K562 (cell line): ENCODE measurements at regions not wholly inside any gene's neighbourhood (a gene's known extent, or its start where the extent isn't known, plus 50 kb on each side); places are given as distances from the start of the nearest gene placed in this dataset. TPM values are rescaled to one million over a fixed set of nuclear protein-coding genes. Genes with fewer than 3 reads are reported as not detected.

Experiments
- ATAC-seq: fragments of 200-7000 bp; cut with Tn5 transposase; 3 replicates; pipeline ENCODE4 v1.9.1; 2020; ENCODE audit warnings: moderate library complexity
- BruUV-seq: library from RNA; stranded (reverse); fragments of 400-500 nt; replicated peaks from 2 replicates; lab custom pipeline; 2021; lab: Mats Ljungman, UMichigan
- CTCF ChIA-PET: fragments of 300-600 bp; formaldehyde crosslinking; extraction: SDS; loops from one replicate; lab custom pipeline; 2021; ENCODE audit warnings: low intra/inter-chr PET ratio; lab: Yijun Ruan, JAX
- POLR2A ChIA-PET: fragments of 300-600, 350-650 bp; sonication (Branson Sonifier 250); formaldehyde crosslinking; extraction: SDS; loops from one replicate; lab custom pipeline; 2021; ENCODE audit warnings: antibody characterized with exemption, inconsistent platforms; lab: Yijun Ruan, JAX
- DNase-seq, 4 experiments: peaks; one replicate each; pipeline versions ENCODE4 v3.0.0 to v3.0.0-alpha.2; 2011 to 2018; ENCODE audit warnings: low spot score in 3 of 4, mixed read lengths in 3 of 4; ENCODE audit errors: extremely low read depth in 1 of 4
- FAIRE-seq: peaks from 2 replicates; lab custom pipeline; 2011; peaks lifted over from hg19 to GRCh38; lab: Jason Lieb, UNC
- H2AFZ ChIP-seq: 2 replicates; pipeline ENCODE4 v1.6.0; 2011; ENCODE audit warnings: low read depth, low read length, control low read depth, inconsistent platforms
- H3K27ac ChIP-seq: fragments of 200-600 bp; 3 replicates; pipeline ENCODE4 v1.8.0; 2011; ENCODE audit warnings: low read depth, mild to moderate bottlenecking, control low read depth, inconsistent platforms, low read length, moderate library complexity, mixed read lengths; ENCODE audit errors: extremely low read depth
- H3K27me3 ChIP-seq, 2 experiments: fragments of 300-600 bp in 1 of 2; 2 replicates in 1 of 2; 3 replicates in 1 of 2; pipeline versions ENCODE4 v1.6.0 to v1.8.0; 2011; ENCODE audit warnings: inconsistent platforms in 2 of 2, low read length in 2 of 2, mild to moderate bottlenecking in 1 of 2, mixed read lengths in 1 of 2, moderate library complexity in 1 of 2; ENCODE audit not compliant: control insufficient read depth in 2 of 2, insufficient read depth in 2 of 2
- H3K36me3 ChIP-seq: fragments of 300-600 bp; 3 replicates; pipeline ENCODE4 v1.8.0; 2011; ENCODE audit warnings: mild to moderate bottlenecking, low read length, inconsistent platforms; ENCODE audit not compliant: control insufficient read depth, insufficient read depth
- H3K4me1 ChIP-seq, 2 experiments: fragments of 200-600 bp in 1 of 2; replicated peaks in 1 of 2; 2 replicates in 1 of 2; 3 replicates in 1 of 2; pipeline versions ENCODE4 v1.5.1 to v1.8.0; 2011; ENCODE audit warnings: inconsistent platforms in 2 of 2, low read length in 2 of 2, mild to moderate bottlenecking in 1 of 2, mixed read lengths in 1 of 2, moderate library complexity in 1 of 2; ENCODE audit not compliant: control insufficient read depth in 2 of 2, insufficient read depth in 2 of 2
- H3K4me2 ChIP-seq: 2 replicates; pipeline ENCODE4 v1.6.1; 2011; ENCODE audit warnings: low read length, control low read depth, inconsistent platforms, mixed read lengths; ENCODE audit not compliant: insufficient read depth
- H3K4me3 ChIP-seq: fragments of 200-600 bp; sonication (generic), shearing (Covaris generic); 2 replicates; pipeline ENCODE4 v1.5.1; 2016; ENCODE audit warnings: control low read depth, inconsistent platforms
- H3K79me2 ChIP-seq: fragments of 200-600 bp; 3 replicates; pipeline ENCODE4 v1.8.0; 2011; ENCODE audit warnings: low read length, inconsistent platforms; ENCODE audit not compliant: control insufficient read depth, insufficient read depth
- H3K9ac ChIP-seq, 2 experiments: 2 replicates each; pipeline versions ENCODE4 v1.6.0 to v1.6.1; 2011; ENCODE audit warnings: low read depth in 2 of 2, low read length in 2 of 2, control low read depth in 1 of 2, inconsistent platforms in 1 of 2, mild to moderate bottlenecking in 1 of 2, mixed read lengths in 1 of 2; ENCODE audit not compliant: insufficient read depth in 1 of 2
- H3K9me1 ChIP-seq: one replicate; pipeline ENCODE4 v1.6.0; 2011; ENCODE audit warnings: inconsistent platforms, mild to moderate bottlenecking, low read length, moderate library complexity; ENCODE audit not compliant: control insufficient read depth, insufficient read depth
- H3K9me3 ChIP-seq: replicated peaks from 2 replicates; pipeline ENCODE4 v1.5.1; 2011; ENCODE audit warnings: low read depth, low read length, inconsistent platforms; ENCODE audit not compliant: control insufficient read depth, insufficient read depth
- H4K20me1 ChIP-seq: replicated peaks from 2 replicates; pipeline ENCODE4 v1.6.1; 2011; ENCODE audit warnings: low read length, inconsistent platforms, mixed read lengths; ENCODE audit not compliant: control insufficient read depth, insufficient read depth
- ZNF143 ChIP-seq: sonication (generic); formaldehyde crosslinking; IDR thresholded peaks from 2 replicates; pipeline ENCODE4 v1.9.0; 2022; ENCODE audit warnings: mild to moderate bottlenecking, missing genetic modification reagents
- WGBS: fragments of 100-300 bp; shearing (Covaris generic); methylation state at CpG from one replicate; pipeline ENCODE4 v1.1.6; 2016; ENCODE audit warnings: low coverage, mixed read lengths; ENCODE audit not compliant: insufficient coverage; ENCODE audit errors: missing lambda C conversion rate; 5-methylcytosine and 5-hydroxymethylcytosine counted together
- in situ Hi-C: fragments of 300-500 bp; cut with MboI; formaldehyde crosslinking; loops from 4 replicates; pipeline ENCODE4 v1.15.0; 2018; ENCODE audit warnings: inconsistent platforms, mixed read lengths
- intact Hi-C: fragments of 100-400 bp; cut with micrococcal nuclease; formaldehyde crosslinking; loops from 2 replicates; pipeline ENCODE4 v1.14.2; 2022
- small RNA-seq: library from RNA; depleted of rRNA; stranded (forward); fragments of <200 nt; gene quantifications from one replicate; pipeline ENCODE3, GENCODE V24; 2014
- TF ChIP-seq, protein P1 (sequence below): fragments of 450-650 bp; IDR thresholded peaks from 2 replicates; pipeline ENCODE4 v1.6.1; 2014; ENCODE audit warnings: low read depth, mild to moderate bottlenecking, moderate library complexity, borderline replicate concordance

DNA sequence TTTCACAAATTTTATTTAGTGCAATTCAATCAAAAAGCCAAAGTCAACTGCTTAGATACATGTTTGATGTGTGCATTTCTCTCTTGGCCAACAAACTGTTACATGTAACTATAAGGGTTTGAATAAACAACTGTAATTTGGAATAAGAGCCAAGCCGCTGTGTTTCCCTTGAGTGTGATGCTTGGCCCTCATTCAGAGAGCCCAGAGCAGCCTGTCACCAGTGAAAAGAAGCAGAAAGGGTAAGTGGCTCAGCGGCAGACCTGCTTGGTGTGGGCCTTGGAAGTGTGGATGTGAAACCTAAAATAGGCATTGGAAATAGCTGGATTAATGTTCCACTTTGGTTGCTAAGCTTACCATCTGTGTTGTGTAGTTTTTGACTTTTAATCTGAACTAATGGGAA, 924.6 kb downstream of the OLFM4 start:
- no peak overlapping the region for H3K9ac ChIP-seq
- no peaks in the 10 kb centered on the region for H3K79me2 ChIP-seq
- no peaks in the 10 kb centered on the region for H3K36me3 ChIP-seq
- no peaks in the 10 kb centered on the region for H3K9me3 ChIP-seq
- no peaks in the 10 kb centered on the region for H4K20me1 ChIP-seq
- WGBS, result 0% methylated on average over 1 of the region's 2 CpGs
- CTCF ChIA-PET, result no interaction called here
- no peaks in the 10 kb centered on the region for H3K4me1 ChIP-seq
- in situ Hi-C loops, result no loop called here
- TF ChIP-seq, protein P1, sequence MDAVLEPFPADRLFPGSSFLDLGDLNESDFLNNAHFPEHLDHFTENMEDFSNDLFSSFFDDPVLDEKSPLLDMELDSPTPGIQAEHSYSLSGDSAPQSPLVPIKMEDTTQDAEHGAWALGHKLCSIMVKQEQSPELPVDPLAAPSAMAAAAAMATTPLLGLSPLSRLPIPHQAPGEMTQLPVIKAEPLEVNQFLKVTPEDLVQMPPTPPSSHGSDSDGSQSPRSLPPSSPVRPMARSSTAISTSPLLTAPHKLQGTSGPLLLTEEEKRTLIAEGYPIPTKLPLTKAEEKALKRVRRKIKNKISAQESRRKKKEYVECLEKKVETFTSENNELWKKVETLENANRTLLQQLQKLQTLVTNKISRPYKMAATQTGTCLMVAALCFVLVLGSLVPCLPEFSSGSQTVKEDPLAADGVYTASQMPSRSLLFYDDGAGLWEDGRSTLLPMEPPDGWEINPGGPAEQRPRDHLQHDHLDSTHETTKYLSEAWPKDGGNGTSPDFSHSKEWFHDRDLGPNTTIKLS, result no peak
- no peak for TF ChIP-seq ZNF143 (CRISPR knock-in tag)
- no peak overlapping the region for H3K4me2 ChIP-seq
- DNase-seq, result no peak
- FAIRE-seq, result no peak
- H3K9me1 ChIP-seq, result no peaks in the 10 kb centered on the region
- no peak for ATAC-seq
- H3K27me3 ChIP-seq, result no peaks in the 10 kb centered on the region
- POLR2A ChIA-PET, result no interaction called here
- BruUV-seq, result no TSS peak
- H3K4me3 ChIP-seq, result no peak overlapping the region
- H2AFZ ChIP-seq, result no peak overlapping the region
- no peak overlapping the region for H3K27ac ChIP-seq
- intact Hi-C loops, result no loop called here

Small RNAs in the stretch of these regions (small RNA-seq; reads per million reads assigned to genes)
- gene RN7SL618P, result not detected
